ENCODE measurements at regions not wholly inside any gene's neighbourhood (a gene's known extent, or its start where the extent isn't known, plus 50 kb on each side); places are given as distances from the start of the nearest gene placed in this dataset.

GRCh38 chr12:115872212-115872611 is 405.3 kb downstream of the MED13L start:
- TF ChIP-seq NFIC (IDR thresholded peaks at IDR 0.05) (no peak), MAX (IDR thresholded peaks at IDR 0.05) (no peak), EP300 (IDR thresholded peaks at IDR 0.05; ENCODE audit: borderline replicate concordance) (no peak), YY1 (IDR thresholded peaks at IDR 0.05; ENCODE audit: low read depth) (no peak), TCF12 (IDR thresholded peaks at IDR 0.05; ENCODE audit: low read depth) (no peak), TAF1 (IDR thresholded peaks at IDR 0.05; ENCODE audit: low read depth) (no peak), RAD21 (IDR thresholded peaks at IDR 0.05; ENCODE audit: low read depth) (no peak), CREB1 (IDR thresholded peaks at IDR 0.05; ENCODE audit: low read depth) (no peak), CEBPB (IDR thresholded peaks at IDR 0.05) (no peak), REST (IDR thresholded peaks at IDR 0.05; ENCODE audit: low read depth) (no peak)
- TF ChIP-seq, protein P1, sequence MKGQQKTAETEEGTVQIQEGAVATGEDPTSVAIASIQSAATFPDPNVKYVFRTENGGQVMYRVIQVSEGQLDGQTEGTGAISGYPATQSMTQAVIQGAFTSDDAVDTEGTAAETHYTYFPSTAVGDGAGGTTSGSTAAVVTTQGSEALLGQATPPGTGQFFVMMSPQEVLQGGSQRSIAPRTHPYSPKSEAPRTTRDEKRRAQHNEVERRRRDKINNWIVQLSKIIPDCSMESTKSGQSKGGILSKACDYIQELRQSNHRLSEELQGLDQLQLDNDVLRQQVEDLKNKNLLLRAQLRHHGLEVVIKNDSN (IDR thresholded peaks at IDR 0.05): no peak
